Sigmoid colon (tissue), 6 donors: ENCODE measurements at regions not wholly inside any gene's neighbourhood (a gene's known extent, or its start where the extent isn't known, plus 50 kb on each side); places are given as distances from the start of the nearest gene placed in this dataset.

Experiments
- DNase-seq: peaks from one replicate; pipeline ENCODE4 v3.0.0-alpha.2; 2019
- H3K27ac ChIP-seq, 4 donors: fragments of 200-600 bp; sonication (generic); one replicate each; pipeline ENCODE4 v1.5.1; 2016 to 2019; ENCODE audit warnings: mild to moderate bottlenecking in 1 of 4
- H3K27me3 ChIP-seq, 3 donors: fragments of 200-600 bp; sonication (generic); one replicate each; pipeline ENCODE4 v1.5.1; 2019; ENCODE audit warnings: mild to moderate bottlenecking in 1 of 3
- H3K36me3 ChIP-seq, 4 donors: fragments of 200-600 bp; sonication (generic); one replicate each; pipeline ENCODE4 v1.5.1; 2016 to 2019
- H3K4me1 ChIP-seq, 4 donors: fragments of 200-600 bp; sonication (generic); one replicate each; pipeline ENCODE4 v1.5.1; 2017 to 2019
- H3K4me3 ChIP-seq, 4 donors: fragments of 200-600 bp; sonication (generic); one replicate each; pipeline ENCODE4 v1.5.1; 2017 to 2019; ENCODE audit warnings: mild to moderate bottlenecking in 2 of 4, moderate library complexity in 1 of 4
- H3K9me3 ChIP-seq, 4 donors: fragments of 200-600 bp in 3 of 4; sonication (generic) in 3 of 4; one replicate each; pipeline versions ENCODE4 v1.5.1 to v1.6.1; 2013 to 2019
- CTCF ChIP-seq, 4 experiments: fragments of 450-650 bp in 3 of 4; fragments of 200-600 bp in 1 of 4; IDR thresholded peaks; one replicate each; pipeline ENCODE4 v1.5.1; 2016 to 2019; ENCODE audit warnings: antibody characterized with exemption in 4 of 4, mild to moderate bottlenecking in 3 of 4, moderate library complexity in 2 of 4
- EP300 ChIP-seq, 4 donors: sonication (generic); formaldehyde crosslinking; IDR thresholded peaks; one replicate each; pipeline ENCODE4 v1.6.1; 2017; ENCODE audit warnings: antibody characterized with exemption in 4 of 4
- POLR2A ChIP-seq, 2 donors: fragments of 450-650 bp; IDR thresholded peaks; one replicate each; pipeline ENCODE4 v1.6.1; 2016; ENCODE audit warnings: antibody characterized with exemption in 2 of 2, mild to moderate bottlenecking in 2 of 2, moderate library complexity in 2 of 2
- POLR2AphosphoS5 ChIP-seq, 4 donors: sonication (generic); formaldehyde crosslinking; IDR thresholded peaks; one replicate each; pipeline ENCODE4 v1.6.1; 2017; ENCODE audit warnings: antibody characterized with exemption in 4 of 4
- WGBS, 2 donors: extraction: QIAGEN DNeasy Blood & Tissue Kit; methylation state at CpG; one replicate each; pipeline ENCODE4 v1.1.7; 2013; 5-methylcytosine and 5-hydroxymethylcytosine counted together
- intact Hi-C: fragments of 100-400 bp; cut with DNase I; formaldehyde crosslinking; loops from one replicate; pipeline ENCODE4 v1.15.1; 2023
- donor health status: healthy with polysubstance abuse.
- donor health status: healthy.

DNA sequence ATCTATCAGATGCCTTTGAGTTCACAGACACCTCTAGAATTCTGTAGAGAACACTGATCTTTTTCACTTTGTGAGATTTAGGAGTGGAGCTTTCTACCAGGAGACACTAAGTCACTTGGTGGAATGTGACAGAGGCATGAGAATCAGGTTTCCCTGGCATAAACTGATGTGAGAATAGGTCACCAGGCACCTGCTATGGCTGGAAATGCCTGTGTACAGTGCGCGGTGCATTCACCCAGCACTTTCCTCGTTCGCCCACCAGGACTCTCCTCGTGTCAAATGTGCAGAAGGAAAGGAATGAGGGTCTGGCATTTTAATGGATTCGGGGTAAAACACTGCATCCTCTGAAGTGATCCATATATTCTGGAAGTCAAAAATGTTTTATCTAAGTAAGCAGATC, 281.8 kb upstream of the TUT7 start:
- no peak for TF ChIP-seq POLR2A (IDR thresholded peaks at IDR 0.05)
- no peak for TF ChIP-seq EP300 (IDR thresholded peaks at IDR 0.05)
- TF ChIP-seq POLR2AphosphoS5 (IDR thresholded peaks at IDR 0.05), result no peak
- TF ChIP-seq CTCF (IDR thresholded peaks at IDR 0.05), result no peak
- H3K27me3 ChIP-seq, result no peaks in the 10 kb centered on the region
- H3K4me1 ChIP-seq, result peaks cover 0 to 29% (median 18%) of the 10 kb centered on the region in 4 donors
- no peaks in the 10 kb centered on the region for H3K9me3 ChIP-seq
- peak overlapping the region in 1 of 4 donors; percentile 16 for H3K27ac ChIP-seq
- intact Hi-C loops, result loop anchor here (5.0 to 10.0 kb wide), 2 partner anchors 144 to 689 kb away; no protein-coding TSS in a partner anchor
- H3K4me3 ChIP-seq, result no peak overlapping the region
- no peak for DNase-seq
- WGBS, 2 donors, result 85 to 87% methylated on average over 6 of the region's 6 CpGs
- H3K36me3 ChIP-seq, result no peaks in the 10 kb centered on the region

DNA sequence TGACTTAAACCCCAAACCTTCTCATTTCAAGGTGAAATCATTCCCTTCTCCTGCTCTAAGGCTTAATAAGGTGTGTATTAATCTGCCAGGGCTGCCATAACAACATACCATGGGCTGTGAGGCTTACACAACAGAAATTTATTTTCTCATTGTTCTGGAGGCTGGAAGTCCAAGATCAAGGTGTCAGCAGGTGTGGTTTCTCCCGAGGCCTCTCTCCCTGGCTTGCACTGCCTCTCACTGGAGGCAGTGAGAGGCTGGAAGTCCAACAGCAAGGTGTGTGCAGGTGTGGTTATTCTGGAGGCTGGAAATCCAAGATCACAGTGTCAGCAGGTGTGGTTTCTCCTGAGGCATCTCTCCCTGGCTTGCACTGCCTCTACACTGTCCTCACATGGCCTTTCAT, 280.3 kb upstream of the TUT7 start:
- intact Hi-C loops, result loop anchor here (10.0 kb wide), 1 partner anchor 690 kb away; no protein-coding TSS in a partner anchor

GRCh38 chr9:86633945-86634344, 279.7 kb upstream of the TUT7 start:
- 64 to 84% methylated on average over 3 of the region's 3 CpGs for WGBS, 2 donors

More for the DNA sequence above, 280.3 kb upstream of the TUT7 start:
- H3K27me3 ChIP-seq, result no peaks in the 10 kb centered on the region
- 67 to 84% methylated on average over 1 of the region's 1 CpG for WGBS, 2 donors
- no peak for DNase-seq
- H3K4me3 ChIP-seq, result no peak overlapping the region
- H3K9me3 ChIP-seq, result no peaks in the 10 kb centered on the region
- H3K4me1 ChIP-seq, result peaks cover 0 to 16% (median 7%) of the 10 kb centered on the region in 4 donors
- TF ChIP-seq EP300 (IDR thresholded peaks at IDR 0.05) (no peak), POLR2A (IDR thresholded peaks at IDR 0.05) (no peak), CTCF (IDR thresholded peaks at IDR 0.05) (no peak), POLR2AphosphoS5 (IDR thresholded peaks at IDR 0.05) (no peak)
- no peaks in the 10 kb centered on the region for H3K36me3 ChIP-seq
- no peak overlapping the region for H3K27ac ChIP-seq

GRCh38 chr9:86632537-86632936, 278.3 kb upstream of the TUT7 start:
- no peak for TF ChIP-seq EP300 (IDR thresholded peaks at IDR 0.05)
- TF ChIP-seq POLR2A (IDR thresholded peaks at IDR 0.05), result no peak
- TF ChIP-seq CTCF (IDR thresholded peaks at IDR 0.05), result no peak
- TF ChIP-seq POLR2AphosphoS5 (IDR thresholded peaks at IDR 0.05), result no peak
- H3K27ac ChIP-seq, result no peak overlapping the region
- H3K4me3 ChIP-seq, result no peak overlapping the region
- 91 to 93% methylated on average over 4 of the region's 4 CpGs for WGBS, 2 donors
- H3K27me3 ChIP-seq, result no peaks in the 10 kb centered on the region
- H3K4me1 ChIP-seq, result peaks cover 0 to 16% (median 7%) of the 10 kb centered on the region in 4 donors
- H3K36me3 ChIP-seq, result no peaks in the 10 kb centered on the region
- H3K9me3 ChIP-seq, result no peaks in the 10 kb centered on the region
- intact Hi-C loops, result loop anchor here (10.0 kb wide), 1 partner anchor 692 kb away; no protein-coding TSS in a partner anchor
- DNase-seq, result no peak

More at GRCh38 chr9:86633945-86634344, 279.7 kb upstream of the TUT7 start:
- Histone ChIP-seq H3K4me3 (no peak overlapping the region), H3K27ac (no peak overlapping the region), H3K27me3 (no peaks in the 10 kb centered on the region), H3K36me3 (no peaks in the 10 kb centered on the region), H3K4me1 (peaks cover 0 to 16% (median 7%) of the 10 kb centered on the region in 4 donors), H3K9me3 (no peaks in the 10 kb centered on the region)
- no peak for TF ChIP-seq POLR2AphosphoS5 (IDR thresholded peaks at IDR 0.05)
- no peak for TF ChIP-seq CTCF (IDR thresholded peaks at IDR 0.05)
- TF ChIP-seq POLR2A (IDR thresholded peaks at IDR 0.05), result no peak
- no peak for TF ChIP-seq EP300 (IDR thresholded peaks at IDR 0.05)
- DNase-seq, result no peak
- intact Hi-C loops, result loop anchor here (10.0 kb wide), 1 partner anchor 691 kb away; no protein-coding TSS in a partner anchor

DNA sequence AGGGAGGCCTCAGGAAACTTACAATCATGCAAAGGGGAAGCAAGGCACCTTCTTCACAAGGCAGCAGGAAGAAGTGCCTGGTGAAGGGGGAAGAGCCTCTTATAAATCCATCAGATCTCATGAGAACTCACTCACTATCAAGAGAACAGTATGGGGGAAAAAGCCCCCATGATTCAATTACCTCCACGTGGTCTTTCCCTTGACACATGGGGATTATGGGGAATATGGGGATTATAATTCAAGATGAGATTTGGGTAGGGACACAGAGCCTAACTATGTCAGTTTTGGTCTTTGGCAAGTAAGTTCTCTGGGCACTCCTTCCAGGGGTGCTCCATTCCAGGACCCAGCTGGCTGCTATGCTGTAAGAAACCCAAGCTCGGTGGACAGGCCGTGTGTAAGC, 275.3 kb upstream of the TUT7 start:
- Histone ChIP-seq H3K9me3 (no peaks in the 10 kb centered on the region), H3K27ac (no peak overlapping the region), H3K4me3 (no peak overlapping the region), H3K36me3 (no peaks in the 10 kb centered on the region), H3K4me1 (peaks cover 0 to 6% (median 4%) of the 10 kb centered on the region in 4 donors), H3K27me3 (no peaks in the 10 kb centered on the region)
- no peak for DNase-seq
- intact Hi-C loops, result no loop called here
- TF ChIP-seq EP300 (IDR thresholded peaks at IDR 0.05) (no peak), POLR2AphosphoS5 (IDR thresholded peaks at IDR 0.05) (no peak), POLR2A (IDR thresholded peaks at IDR 0.05) (no peak), CTCF (IDR thresholded peaks at IDR 0.05) (no peak)
- WGBS, 2 donors, result 77 to 80% methylated on average over 3 of the region's 3 CpGs
